Muscle layer of duodenum (tissue), 2 donors: ENCODE measurements at regions not wholly inside any gene's neighbourhood (a gene's known extent, or its start where the extent isn't known, plus 50 kb on each side); places are given as distances from the start of the nearest gene placed in this dataset.

Experiments
- H3K27ac ChIP-seq: one replicate; pipeline ENCODE4 v1.7.0; 2013; ENCODE audit warnings: mild to moderate bottlenecking, low read length
- H3K27me3 ChIP-seq: one replicate; pipeline ENCODE4 v1.7.0; 2013; ENCODE audit warnings: low read depth, mild to moderate bottlenecking, control low read depth, low read length
- H3K36me3 ChIP-seq, 2 donors: one replicate each; pipeline ENCODE4 v1.7.0; 2013; ENCODE audit warnings: low read length in 2 of 2, control low read depth in 1 of 2, mild to moderate bottlenecking in 1 of 2; ENCODE audit not compliant: insufficient read depth in 2 of 2, control insufficient read depth in 1 of 2
- H3K4me1 ChIP-seq, 2 donors: one replicate each; pipeline ENCODE4 v1.7.0; 2013; ENCODE audit warnings: low read length in 2 of 2, mild to moderate bottlenecking in 2 of 2, control low read depth in 1 of 2, moderate library complexity in 1 of 2; ENCODE audit not compliant: insufficient read depth in 2 of 2, control insufficient read depth in 1 of 2
- H3K4me3 ChIP-seq, 2 donors: one replicate each; pipeline ENCODE4 v1.7.0; 2013; ENCODE audit warnings: low read length in 2 of 2, low read depth in 1 of 2, mild to moderate bottlenecking in 1 of 2
- H3K9me3 ChIP-seq, 2 donors: one replicate each; pipeline ENCODE4 v1.7.0; 2013; ENCODE audit warnings: low read length in 2 of 2, control low read depth in 1 of 2, mild to moderate bottlenecking in 1 of 2; ENCODE audit not compliant: control insufficient read depth in 1 of 2
- donor health status: healthy.

- Histone ChIP-seq H3K27ac (no peak overlapping the region), H3K4me1 (no peaks in the 10 kb centered on the region), H3K27me3 (no peaks in the 10 kb centered on the region), H3K9me3 (no peaks in the 10 kb centered on the region), H3K36me3 (no peaks in the 10 kb centered on the region), H3K4me3 (no peak overlapping the region)
These were observed 81.4 kb downstream of the RERGL start for GRCh38 chr12:18008642-18009041.

- Histone ChIP-seq H3K36me3 (no peaks in the 10 kb centered on the region), H3K4me3 (peak overlapping the region in 1 of 2 donors; percentile 11), H3K4me1 (no peaks in the 10 kb centered on the region), H3K9me3 (peaks cover 10 to 29% of the 10 kb centered on the region in 2 donors), H3K27me3 (no peaks in the 10 kb centered on the region), H3K27ac (no peak overlapping the region)
These were observed 90.7 kb downstream of the RERGL start for GRCh38 chr12:17999174-17999801.

GRCh38 chr12:17992002-17992656 lies 97.9 kb downstream of the RERGL start:
- no peaks in the 10 kb centered on the region for H3K36me3 ChIP-seq
- no peaks in the 10 kb centered on the region for H3K27me3 ChIP-seq
- no peaks in the 10 kb centered on the region for H3K4me1 ChIP-seq
- H3K27ac ChIP-seq: no peak overlapping the region
- no peaks in the 10 kb centered on the region for H3K9me3 ChIP-seq
- no peak overlapping the region for H3K4me3 ChIP-seq

GRCh38 chr12:17982556-17982955 lies 107.4 kb downstream of the RERGL start:
- H3K36me3 ChIP-seq: no peaks in the 10 kb centered on the region
- no peak overlapping the region for H3K4me3 ChIP-seq
- H3K27me3 ChIP-seq: no peaks in the 10 kb centered on the region
- H3K4me1 ChIP-seq: no peaks in the 10 kb centered on the region
- H3K27ac ChIP-seq: no peak overlapping the region
- no peaks in the 10 kb centered on the region for H3K9me3 ChIP-seq

DNA sequence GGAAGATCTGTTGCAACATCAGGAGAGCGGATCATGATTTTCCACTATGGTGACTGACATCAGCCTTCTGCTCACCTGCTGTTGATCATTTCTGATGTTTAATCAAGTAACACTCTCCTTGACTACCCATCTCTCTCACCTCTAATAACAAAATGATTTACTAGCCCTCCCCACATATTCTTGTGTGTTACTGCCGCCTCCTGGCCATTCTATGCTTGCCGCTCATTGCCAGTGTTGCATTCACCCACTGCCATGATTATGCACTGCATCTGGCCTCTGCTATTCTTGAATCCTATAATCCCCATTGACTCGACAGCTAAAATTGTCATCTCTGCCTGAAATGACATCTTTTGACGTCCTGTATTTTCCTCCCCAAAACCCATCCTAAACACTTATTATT lies 113.8 kb downstream of the RERGL start:
- H3K27me3 ChIP-seq: no peaks in the 10 kb centered on the region
- no peak overlapping the region for H3K4me3 ChIP-seq
- no peaks in the 10 kb centered on the region for H3K36me3 ChIP-seq
- H3K9me3 ChIP-seq: peaks cover 0 to 4% of the 10 kb centered on the region in 2 donors
- H3K4me1 ChIP-seq: no peaks in the 10 kb centered on the region
- H3K27ac ChIP-seq: no peak overlapping the region

GRCh38 chr12:17975763-17976162 lies 114.2 kb downstream of the RERGL start:
- H3K9me3 ChIP-seq: peaks cover 0 to 4% of the 10 kb centered on the region in 2 donors
- no peak overlapping the region for H3K27ac ChIP-seq
- no peaks in the 10 kb centered on the region for H3K4me1 ChIP-seq
- no peaks in the 10 kb centered on the region for H3K27me3 ChIP-seq
- H3K36me3 ChIP-seq: no peaks in the 10 kb centered on the region
- H3K4me3 ChIP-seq: no peak overlapping the region

GRCh38 chr12:17975239-17975638 lies 114.8 kb downstream of the RERGL start:
- peaks cover 0 to 4% of the 10 kb centered on the region in 2 donors for H3K9me3 ChIP-seq
- H3K4me3 ChIP-seq: no peak overlapping the region
- no peak overlapping the region for H3K27ac ChIP-seq
- H3K36me3 ChIP-seq: no peaks in the 10 kb centered on the region
- H3K27me3 ChIP-seq: no peaks in the 10 kb centered on the region
- H3K4me1 ChIP-seq: no peaks in the 10 kb centered on the region

DNA sequence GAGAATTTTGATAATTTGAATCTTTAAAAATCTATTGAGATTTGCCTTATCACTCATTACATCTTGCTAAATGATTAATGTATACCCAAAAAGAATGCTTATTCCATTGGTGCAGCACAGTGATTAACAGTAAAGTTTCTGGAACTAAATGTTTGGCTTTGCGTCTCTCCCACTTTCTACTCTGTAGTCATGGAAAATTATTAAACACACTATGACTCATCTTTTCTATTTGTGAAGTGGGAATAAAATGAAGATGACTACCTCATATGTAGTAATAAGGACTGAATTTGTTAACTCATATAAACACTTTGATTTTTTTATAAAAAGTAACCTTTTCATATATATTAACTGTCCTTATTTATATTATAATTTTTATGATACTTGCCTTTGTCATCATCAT lies 118.1 kb downstream of the RERGL start:
- no peak overlapping the region for H3K4me3 ChIP-seq
- no peaks in the 10 kb centered on the region for H3K4me1 ChIP-seq
- peaks cover 0 to 4% of the 10 kb centered on the region in 2 donors for H3K9me3 ChIP-seq
- H3K27ac ChIP-seq: no peak overlapping the region
- H3K36me3 ChIP-seq: no peaks in the 10 kb centered on the region
- H3K27me3 ChIP-seq: no peaks in the 10 kb centered on the region

DNA sequence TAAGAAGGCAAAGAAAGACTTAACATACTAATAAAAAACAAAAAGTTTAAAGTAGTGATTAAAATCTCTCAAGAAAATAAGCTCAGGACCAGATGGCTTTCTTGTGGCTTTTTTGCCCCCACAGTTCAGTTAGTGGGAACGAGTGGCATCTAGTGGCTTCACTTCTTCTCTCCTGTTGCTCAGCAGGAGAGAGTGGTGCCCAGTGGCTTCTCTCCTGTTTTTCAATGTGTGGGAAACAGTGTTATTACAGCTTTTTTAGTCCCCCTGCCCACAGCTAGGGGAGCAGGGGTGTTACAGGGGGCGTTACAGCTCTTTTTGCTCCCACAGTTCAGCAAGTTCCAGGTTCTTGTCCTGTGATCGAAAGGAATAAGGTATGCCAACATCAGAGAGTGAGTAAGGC lies 135.2 kb downstream of the RERGL start:
- Histone ChIP-seq H3K36me3 (no peaks in the 10 kb centered on the region), H3K27ac (no peak overlapping the region), H3K9me3 (no peaks in the 10 kb centered on the region), H3K4me1 (no peaks in the 10 kb centered on the region), H3K4me3 (no peak overlapping the region), H3K27me3 (no peaks in the 10 kb centered on the region)

DNA sequence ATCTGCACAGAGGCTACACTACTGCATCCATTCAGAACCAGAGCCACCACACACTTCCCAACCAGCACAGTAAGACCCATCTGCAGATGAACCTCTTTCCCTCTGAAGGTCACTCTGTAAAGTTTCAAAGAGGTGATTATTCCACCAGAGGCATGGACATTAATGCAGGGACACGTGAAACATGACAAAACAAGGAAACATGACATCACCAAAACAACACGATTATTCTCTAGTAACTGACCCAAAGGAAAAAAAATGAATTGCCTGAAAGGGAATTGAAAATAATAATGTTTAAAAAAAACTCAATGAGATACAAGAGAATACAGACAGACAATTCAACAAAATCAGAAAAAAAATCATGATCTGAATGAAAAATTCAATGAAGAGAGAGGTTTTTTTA lies 139.1 kb downstream of the RERGL start:
- no peaks in the 10 kb centered on the region for H3K27me3 ChIP-seq
- no peak overlapping the region for H3K27ac ChIP-seq
- H3K4me1 ChIP-seq: no peaks in the 10 kb centered on the region
- no peak overlapping the region for H3K4me3 ChIP-seq
- H3K9me3 ChIP-seq: no peaks in the 10 kb centered on the region
- H3K36me3 ChIP-seq: no peaks in the 10 kb centered on the region

DNA sequence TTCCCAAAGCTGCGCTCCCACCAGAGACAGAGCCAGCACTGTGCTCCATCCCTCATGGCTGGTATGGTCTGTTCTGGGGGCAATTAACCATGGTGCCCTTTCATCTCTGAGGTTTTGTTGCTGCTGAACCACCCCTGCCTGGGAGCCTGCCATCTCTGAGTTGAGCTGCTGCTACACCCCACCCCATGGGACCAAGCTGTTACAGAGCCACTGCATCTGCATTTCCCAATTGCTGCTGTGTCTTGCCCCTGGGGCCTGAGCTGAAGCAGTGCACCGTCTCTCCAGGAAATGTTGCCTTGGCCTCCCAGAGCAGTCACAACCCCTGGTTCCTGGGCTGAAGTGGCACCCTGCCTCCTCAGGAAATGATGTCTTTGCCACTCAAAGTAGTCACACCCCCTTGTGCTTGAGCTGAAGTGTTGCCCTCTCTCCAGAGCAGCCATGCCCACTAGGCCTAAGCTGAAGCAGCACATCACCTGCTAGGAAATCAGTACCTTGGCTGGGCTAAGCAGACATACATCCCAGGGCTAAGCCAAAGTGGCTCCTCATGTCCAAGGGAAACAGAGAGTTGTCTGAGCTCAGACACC lies 140.3 kb downstream of the RERGL start:
- Histone ChIP-seq H3K4me1 (no peaks in the 10 kb centered on the region), H3K36me3 (no peaks in the 10 kb centered on the region), H3K27ac (no peak overlapping the region), H3K9me3 (no peaks in the 10 kb centered on the region), H3K4me3 (no peak overlapping the region), H3K27me3 (no peaks in the 10 kb centered on the region)
